Activated CD4-positive, CD25-positive, alpha-beta regulatory T cell treated with anti-CD3 and anti-CD28 coated beads, Interleukin-2, amount 50 U/mL, for 72 hours (primary cell): ENCODE measurements at regions not wholly inside any gene's neighbourhood (a gene's known extent, or its start where the extent isn't known, plus 50 kb on each side); places are given as distances from the start of the nearest gene placed in this dataset.
"Not testable (repeated sequence)": the region's sequence is repeated elsewhere in the genome, so short reads cannot be mapped to it uniquely, and the experiment has no call there.

Experiments used
- DNase-seq: peaks from one replicate; pipeline ENCODE4 v3.0.0; 2021

- not testable (repeated sequence) for DNase-seq
Observed at GRCh38 chr15:44817797-44818196, 81.5 kb downstream of the TRIM69 start.

DNA sequence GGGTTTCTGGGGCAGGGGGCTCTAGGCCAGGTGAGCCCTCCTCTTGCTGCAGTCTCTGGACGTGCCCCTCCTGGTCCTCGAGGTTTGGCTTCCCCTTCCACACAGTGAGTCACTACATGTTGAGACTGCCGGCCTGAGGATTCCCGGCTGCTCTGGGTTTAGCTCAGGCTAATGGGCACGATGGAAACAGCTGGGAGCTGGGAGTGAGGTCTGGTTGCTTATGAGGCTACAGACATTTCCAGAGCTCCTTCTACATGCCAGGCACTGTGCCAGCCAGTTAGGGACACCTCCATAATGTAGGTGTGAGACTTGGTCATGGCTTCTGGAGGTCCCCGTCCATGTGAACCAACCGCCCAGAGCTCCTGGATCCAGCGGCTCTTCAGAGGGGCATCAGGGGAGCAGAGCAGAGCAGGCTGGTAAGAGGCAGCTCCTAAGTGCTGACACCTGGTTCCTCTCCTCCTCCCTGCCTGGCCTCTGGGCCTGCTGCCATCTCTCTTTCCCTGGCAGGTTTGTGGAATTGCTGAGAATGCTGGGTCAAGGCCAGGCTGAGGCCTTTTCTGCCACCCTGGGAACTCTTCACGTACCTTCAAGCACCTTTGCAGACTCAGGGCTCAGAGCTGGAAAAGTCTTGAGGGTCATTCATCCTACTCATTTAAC is 83.1 kb downstream of the TRIM69 start:
- DNase-seq, result not testable (repeated sequence)

- not testable (repeated sequence) for DNase-seq
Observed at GRCh38 chr15:44820535-44820934, 84.2 kb downstream of the TRIM69 start.

DNA sequence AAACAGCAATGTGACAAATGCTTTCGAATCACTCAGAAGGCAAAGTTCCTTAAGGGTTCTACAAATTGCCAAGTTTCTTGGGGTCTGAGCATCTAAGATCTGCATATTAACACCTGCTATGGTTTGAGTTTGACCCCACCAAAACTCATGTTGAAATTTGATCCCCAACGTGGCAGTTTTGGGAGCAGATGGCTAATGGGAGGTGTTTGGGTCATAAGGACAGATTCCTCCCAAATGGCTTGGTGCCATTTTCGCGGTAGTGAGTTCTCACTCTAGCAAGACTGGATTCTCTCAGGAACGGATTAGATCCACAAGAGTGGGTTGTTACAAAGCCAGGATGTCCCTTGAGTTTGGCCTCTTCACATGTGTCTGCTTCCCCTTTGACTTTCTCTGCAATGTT is 84.6 kb downstream of the TRIM69 start:
- not testable (repeated sequence) for DNase-seq

DNA sequence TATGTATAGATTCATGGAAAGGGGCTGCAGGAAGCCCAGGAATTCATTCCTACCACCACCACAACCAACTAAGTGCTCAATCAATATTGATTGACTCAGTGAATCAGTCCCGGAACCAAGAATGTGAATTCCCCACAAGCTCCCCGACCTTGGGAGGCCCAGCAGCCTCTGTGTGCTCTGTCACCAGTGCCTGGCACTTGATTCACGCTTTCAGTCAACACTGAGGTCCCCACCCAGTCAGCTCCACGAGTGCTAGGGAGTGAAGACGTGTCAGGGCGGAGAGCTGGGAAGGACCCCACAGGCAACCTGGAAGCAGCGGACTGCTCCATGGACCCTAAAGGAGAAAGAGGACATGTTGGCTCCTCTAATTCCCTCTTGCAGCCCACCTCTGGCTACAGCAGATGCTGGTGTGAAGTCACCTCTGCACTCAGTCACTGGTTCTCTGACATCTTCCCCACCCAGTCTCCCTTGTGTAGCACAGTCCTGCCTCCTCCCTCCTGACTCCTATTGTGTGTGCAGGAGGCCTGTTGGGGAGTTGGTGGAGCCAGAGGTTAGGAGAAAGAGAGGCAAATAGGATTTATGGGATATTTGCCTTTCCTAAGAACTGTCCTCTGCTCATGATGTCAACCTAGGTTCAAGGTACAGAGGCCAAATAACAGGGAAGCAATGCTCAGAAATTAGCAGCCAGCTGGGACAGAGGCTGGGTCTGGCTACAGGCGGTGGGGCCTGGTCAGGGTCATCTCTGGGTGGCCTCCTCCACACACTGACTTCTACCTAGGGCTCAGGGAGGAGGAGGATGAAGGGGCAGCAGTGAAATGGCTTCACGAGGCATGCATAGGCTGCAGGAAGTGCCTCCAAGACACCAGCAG is 88.2 kb downstream of the TRIM69 start:
- not testable (repeated sequence) for DNase-seq

GRCh38 chr15:44826583-44826982 is 90.3 kb downstream of the TRIM69 start:
- not testable (repeated sequence) for DNase-seq

GRCh38 chr15:44828229-44828914 is 92.0 kb downstream of the TRIM69 start:
- not testable (repeated sequence) for DNase-seq

DNA sequence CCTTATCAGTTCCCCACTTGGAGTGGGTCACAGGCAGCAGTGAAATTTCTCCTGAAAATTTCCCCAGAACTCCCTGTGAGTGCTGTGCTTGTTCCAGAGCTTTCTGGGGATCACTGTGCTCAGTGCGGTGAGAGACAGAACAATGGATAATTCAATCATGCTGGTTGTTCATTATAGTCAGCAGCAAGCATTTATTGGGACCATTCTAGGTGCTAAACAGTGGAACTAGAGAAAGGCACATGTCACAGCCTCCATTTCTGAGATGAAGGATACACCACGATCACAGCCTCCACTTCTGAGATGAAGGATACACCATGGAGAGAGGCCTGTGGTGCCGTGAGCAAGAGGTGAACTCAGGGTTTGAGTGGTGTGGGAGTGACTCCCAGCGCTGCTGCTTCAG is 92.8 kb downstream of the TRIM69 start:
- not testable (repeated sequence) for DNase-seq

GRCh38 chr15:44830692-44831408 is 94.5 kb downstream of the TRIM69 start:
- not testable (repeated sequence) for DNase-seq

- DNase-seq, result not testable (repeated sequence)
Observed at GRCh38 chr15:44831409-44831741, 95.0 kb downstream of the TRIM69 start.

- not testable (repeated sequence) for DNase-seq
Observed at GRCh38 chr15:44832133-44832532, 95.8 kb downstream of the TRIM69 start.

DNA sequence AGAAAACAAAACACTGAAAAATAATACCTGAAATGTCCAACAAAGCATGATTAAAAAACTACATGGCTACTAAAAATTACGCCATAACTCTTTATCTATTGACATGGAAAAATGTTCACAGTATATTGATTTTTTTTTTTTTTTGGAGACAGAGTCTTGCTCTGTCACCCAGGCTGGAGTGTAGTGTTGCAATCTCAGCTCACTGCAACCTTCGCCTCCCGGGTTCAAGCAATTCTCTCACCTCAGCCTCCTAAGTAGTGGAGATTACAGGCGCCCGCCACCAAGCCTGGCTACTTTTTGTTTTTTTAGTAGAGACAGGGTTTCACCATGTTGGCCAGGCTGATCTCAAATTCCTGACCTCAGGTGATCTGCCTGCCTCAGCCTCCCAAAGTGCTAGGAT is 96.8 kb downstream of the TRIM69 start:
- not testable (repeated sequence) for DNase-seq

DNA sequence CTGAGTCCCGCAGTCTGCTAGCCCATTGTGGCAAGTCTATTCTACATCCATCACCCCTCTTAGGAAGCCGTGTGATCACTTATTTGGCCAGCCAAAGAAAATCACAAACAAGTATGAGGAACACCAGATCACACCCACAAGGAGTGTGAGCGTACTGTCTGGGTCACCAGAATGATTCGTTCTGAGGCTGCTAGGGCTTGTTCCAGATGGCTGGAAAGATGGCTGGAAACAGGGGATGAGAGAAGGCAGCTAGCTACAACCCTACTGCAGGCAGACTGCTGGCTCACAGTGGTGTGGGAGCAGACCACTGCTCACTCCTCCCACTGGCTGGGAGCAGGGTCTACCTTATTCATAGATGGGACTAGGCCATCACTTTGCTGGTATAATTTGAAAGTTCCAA is 97.4 kb downstream of the TRIM69 start:
- not testable (repeated sequence) for DNase-seq

- DNase-seq, result not testable (repeated sequence)
Observed at GRCh38 chr15:44835082-44835481, 98.8 kb downstream of the TRIM69 start.

- no peak for DNase-seq
Observed at GRCh38 chr15:44836094-44836493, 99.8 kb downstream of the TRIM69 start.

GRCh38 chr15:44838929-44839328 is 102.6 kb downstream of the TRIM69 start:
- not testable (repeated sequence) for DNase-seq

DNA sequence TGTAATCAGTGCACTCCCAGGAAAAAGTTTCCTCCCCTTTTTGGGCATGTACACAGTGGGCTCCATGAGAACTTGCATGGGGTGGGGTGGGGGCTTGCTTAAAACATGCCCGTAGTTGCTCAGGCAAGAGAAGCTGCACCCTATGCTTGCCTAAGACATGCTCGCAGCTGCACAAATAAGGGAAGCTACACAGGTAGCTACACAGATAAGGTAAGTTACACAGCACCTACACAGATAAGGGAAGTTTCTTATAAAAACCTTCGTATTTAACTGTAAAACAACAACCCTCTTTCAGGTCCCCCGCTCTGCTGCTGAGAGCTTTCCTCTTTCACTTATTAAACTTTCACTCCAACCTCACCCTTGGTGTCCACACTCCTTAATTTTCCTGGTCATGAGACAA is 105.4 kb downstream of the TRIM69 start:
- DNase-seq, result not testable (repeated sequence)

GRCh38 chr15:44842883-44843282 is 106.6 kb downstream of the TRIM69 start:
- DNase-seq, result not testable (repeated sequence)

DNA sequence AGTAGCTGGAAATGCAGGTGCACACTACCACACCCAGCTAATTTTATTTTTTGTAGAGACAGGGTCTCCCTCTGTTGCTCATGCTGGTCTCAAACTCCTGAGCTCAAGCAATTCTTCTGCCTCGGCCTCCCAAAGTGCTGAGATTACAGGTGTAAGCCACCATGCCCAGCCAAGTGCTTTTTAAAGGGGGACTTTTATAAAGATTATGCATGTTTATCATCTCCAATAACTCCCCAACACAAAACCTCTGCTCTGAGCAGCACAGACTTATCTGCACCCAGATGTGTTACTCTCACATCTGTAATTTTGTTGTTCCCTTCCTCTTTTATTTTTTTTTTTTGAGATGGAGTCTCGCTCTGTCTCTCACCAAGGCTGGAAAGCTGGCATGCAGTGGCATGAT is 108.6 kb downstream of the TRIM69 start:
- DNase-seq, result not testable (repeated sequence)

GRCh38 chr15:44846156-44846555 is 109.8 kb downstream of the TRIM69 start:
- DNase-seq, result not testable (repeated sequence)

GRCh38 chr15:44847555-44847954 is 108.9 kb upstream of the TERB2 start:
- not testable (repeated sequence) for DNase-seq

DNA sequence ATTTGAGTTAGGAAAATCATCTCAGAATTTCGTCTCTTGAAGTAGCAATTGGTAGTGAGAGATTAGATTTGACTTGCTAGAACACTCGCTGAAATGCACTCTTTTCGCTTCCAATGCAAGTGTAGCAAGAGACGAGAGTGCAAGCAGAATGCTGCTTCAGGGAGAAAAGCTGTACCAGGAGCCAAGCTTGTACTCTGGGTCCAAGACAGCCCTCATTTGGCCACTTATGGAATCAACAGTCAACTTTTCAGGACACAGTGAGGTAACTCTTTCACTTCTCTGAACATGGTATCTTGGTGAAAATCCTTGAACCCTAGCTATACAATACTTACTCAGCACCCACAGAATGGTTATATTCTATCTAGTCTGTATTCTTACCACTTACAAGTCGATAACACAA is 107.6 kb upstream of the TERB2 start:
- DNase-seq, result not testable (repeated sequence)
